ENCODE measurements at regions not wholly inside any gene's neighbourhood (a gene's known extent, or its start where the extent isn't known, plus 50 kb on each side); places are given as distances from the start of the nearest gene placed in this dataset.
"Not testable (repeated sequence)": the region's sequence is repeated elsewhere in the genome, so short reads cannot be mapped to it uniquely, and the experiment has no call there.

DNA sequence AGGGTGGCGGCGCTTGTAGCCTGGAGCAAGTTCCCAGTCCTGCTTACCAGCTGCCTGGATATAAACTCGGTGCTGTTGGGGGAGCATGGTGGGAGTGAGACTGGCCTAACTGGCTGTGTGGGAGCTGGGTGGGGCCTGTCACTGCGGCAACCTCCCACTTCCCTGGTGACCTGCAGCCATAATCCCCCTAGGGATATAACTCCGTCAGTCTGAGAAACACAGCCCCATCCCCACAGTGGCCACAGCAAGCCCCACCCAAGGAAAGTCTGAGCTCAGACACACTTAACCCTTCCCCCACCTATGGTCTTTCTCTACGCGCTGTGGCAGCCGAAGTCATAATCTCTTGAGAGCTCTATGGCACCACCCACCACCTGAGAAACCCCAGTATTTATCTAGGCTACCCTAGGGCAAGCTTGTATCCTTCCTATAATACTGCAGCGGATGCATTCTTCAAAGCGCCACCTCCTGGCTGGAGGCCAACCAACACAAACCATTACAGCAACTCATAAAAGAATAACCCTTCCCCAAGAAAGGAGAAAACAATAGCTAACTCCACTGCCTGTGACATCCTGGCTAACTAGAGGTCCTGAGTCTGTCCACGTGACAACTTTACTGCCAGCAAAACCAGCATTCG, 57.4 kb downstream of the ZNF648 start:
- DNase-seq, result no peak

DNA sequence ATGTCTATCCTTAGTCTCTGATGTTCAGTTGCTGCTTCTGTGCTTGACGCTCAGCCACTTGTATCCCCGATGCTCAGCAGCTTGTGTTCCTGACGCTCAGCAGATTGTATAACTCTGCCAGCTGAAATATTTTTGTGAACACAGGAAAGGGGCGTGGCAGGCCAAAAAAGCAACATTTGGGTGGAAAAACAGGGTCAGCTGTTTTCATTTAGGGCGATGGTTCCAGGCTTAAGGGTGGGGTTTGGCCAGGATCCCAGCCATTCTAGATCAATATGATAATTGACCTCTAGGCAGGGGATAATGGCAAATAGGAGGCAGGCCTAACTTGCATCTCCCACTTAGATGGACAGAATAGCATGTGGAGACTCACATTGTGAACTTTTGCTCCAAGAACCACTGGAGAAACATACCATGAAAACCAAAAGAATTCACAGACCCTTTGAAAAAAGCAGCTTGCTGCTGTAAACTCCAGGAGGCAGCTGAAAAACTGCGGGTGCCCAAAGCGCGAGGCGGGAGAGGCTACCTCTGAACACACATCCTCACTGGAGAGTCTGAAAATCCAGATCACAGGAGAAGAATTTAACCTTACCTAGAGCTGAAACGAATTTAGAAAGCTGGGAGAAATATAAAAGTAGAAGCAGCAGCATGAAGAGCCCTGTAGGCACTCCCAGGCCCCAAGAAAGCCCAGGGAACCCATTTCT, 58.3 kb downstream of the ZNF648 start:
- DNase-seq, result no peak

DNA sequence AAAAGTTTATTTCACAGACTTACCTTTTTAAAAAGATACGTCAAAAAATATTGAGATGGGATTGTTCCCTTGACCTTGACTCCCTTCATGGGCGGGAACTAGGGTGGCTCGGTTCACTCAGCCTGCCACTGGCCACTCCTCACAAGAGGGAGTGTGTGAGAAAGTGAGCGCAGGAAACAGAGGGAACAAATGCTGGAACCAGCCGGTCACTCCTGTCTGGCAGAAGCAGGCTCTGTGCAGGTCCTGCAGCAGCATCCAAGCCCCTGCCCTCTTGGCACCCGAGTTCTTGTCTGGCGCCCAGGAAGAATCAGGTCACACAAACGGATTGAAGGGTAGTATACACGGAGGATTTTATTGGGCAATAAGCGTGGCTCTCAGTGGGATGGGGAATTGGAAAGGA, 58.9 kb downstream of the ZNF648 start:
- no peak for DNase-seq

DNA sequence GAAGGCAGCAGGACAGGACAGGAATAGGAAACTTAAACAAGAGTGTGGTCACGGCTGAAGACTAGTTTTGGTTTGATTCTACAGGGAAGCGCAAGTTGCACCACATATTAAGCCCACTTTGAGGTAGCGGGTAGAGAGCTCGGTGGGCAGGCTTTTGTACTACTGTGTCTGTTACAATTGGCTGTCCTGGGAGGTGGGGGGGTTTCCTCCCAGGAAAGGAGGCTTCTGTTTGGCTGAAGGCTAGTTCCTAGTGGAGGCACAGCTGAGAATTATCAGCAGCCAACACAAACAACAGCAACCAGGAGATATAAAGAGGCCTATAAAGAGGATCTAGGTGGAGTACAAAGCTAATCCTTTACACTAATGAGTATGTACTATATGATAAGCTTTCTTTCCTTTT, 62.7 kb downstream of the ZNF648 start:
- no peak for DNase-seq

DNA sequence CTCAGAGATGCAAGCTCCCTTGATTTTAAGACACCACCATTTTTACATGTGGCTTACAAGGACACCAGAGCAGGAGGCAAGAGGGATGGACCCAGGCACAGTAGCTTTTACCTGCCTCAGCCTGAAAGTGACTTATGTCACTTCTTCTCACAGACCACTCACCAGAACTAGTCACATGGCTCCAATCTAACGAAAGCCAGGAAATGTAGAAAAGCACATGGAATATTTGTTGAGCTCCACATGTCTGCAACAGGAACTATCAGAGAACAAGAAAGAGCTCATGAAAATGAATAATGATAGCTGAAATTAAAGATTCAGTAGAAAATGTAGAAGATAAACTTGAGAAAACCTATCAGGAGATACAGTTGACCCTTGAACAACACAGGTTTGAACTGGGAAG, 69.4 kb downstream of the ZNF648 start:
- DNase-seq, result no peak

DNA sequence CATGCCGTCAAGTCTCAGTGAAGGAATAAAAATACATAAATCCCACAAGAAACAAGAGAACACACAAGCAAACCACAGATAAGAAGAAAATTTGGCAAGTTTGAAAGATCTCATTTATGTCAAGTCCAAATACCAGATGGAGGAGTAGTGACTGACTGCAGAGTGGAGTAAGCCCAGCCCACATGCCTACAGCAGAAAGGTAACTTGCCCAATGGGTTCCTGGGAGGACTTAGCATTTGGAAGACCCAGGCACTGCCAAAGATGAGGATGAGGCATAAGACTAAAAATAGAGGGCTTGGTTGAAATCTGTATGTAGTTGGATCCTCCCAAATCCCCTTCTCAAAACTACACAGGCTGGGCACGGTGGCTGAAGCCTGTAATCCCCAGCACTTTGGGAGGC, 70.8 kb downstream of the ZNF648 start:
- no peak for DNase-seq

DNA sequence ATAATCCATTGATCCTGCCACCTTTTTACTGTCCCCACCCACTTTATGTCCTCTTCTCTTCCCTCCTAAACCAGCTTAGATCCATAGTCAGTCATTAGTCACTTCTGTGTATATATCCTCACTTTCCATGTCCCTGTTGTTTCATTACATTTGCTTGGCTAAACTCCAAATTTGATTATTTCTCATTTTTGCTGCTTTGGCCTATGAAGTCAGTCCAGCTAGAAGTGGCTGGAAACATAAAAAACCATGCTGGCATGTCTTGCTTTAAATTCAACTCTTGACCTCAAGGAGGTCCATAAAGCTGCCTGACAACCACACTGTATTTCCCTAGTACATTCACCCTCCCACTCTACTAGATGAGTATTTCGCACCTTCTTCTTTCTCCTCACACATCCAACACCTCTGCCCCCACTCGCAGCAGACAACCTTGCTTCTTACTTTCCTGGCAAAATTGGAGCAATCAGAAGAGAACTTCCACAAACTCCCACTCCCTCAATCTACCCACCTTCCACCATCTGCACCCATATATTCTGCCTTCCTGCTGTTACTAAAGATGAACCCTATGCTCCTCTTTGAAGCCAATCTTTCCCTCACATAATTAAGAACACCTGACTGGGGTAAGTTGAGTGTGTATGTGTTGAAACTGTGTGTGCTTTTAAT, 72.1 kb downstream of the ZNF648 start:
- DNase-seq, result no peak

DNA sequence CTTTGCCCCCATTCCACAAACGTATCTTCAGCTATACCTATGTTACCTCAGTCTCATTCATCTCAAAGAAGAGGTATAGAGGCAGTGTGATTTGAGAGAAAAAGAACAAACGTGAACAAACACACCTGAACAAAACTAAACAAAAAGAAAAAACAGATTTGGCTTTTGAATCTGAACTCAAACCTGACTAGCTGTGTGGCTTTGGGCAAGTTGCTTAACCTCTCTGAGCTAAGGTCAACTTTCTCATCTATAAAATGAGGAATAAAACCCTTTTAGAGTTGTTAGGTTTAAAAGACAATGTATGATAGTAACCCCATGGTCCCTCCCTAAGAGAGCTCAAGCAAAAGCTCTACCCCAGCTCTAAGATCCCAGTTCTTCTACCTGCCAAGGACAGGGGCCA, 73.5 kb downstream of the ZNF648 start:
- no peak for DNase-seq

DNA sequence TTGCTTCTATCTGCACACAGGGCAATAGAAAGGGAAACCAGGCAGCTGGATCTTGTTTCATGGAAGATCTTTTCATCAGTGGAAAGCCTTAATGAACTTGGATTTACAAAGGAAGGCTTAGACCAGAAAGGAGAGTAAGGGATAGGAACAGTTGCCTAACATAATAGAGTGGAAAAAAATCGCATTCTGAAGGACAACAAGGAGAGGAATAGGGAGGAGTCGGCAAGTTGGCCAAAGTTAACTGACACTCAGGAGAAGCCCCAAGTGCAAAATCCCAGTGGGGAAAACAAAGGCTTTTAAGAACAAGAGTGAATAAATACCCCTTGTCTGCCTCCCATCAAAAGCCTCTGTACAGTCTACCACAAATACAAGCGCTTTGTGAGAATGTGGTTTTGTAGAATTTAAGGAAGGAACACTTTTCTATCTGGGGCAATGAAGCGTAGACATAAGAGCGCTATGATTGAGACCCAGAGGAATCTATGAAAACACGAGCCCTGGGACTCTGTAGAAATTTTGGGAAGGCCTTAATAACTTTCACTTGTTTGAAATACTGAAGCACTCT, 74.1 kb downstream of the ZNF648 start:
- DNase-seq, result no peak

DNA sequence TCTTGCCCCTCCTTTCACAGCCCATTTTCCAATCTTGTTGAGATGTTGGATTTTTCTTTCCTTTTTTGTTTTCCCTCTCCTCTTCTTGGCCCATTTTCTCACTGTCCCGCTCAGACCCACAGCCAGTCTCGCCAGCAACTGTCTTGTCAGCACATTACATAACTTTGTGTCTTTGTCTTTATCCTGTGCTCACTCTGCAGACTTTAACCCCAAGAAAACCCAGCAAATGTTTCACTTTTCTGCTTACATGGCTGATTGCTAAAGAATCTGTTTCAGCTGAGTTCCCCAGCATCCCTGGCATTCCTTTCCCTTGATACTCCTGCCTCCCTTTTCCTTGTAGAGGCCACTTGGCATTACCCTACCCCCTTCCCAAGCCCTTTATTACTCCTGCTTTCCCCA, 74.6 kb downstream of the ZNF648 start:
- no peak for DNase-seq

DNA sequence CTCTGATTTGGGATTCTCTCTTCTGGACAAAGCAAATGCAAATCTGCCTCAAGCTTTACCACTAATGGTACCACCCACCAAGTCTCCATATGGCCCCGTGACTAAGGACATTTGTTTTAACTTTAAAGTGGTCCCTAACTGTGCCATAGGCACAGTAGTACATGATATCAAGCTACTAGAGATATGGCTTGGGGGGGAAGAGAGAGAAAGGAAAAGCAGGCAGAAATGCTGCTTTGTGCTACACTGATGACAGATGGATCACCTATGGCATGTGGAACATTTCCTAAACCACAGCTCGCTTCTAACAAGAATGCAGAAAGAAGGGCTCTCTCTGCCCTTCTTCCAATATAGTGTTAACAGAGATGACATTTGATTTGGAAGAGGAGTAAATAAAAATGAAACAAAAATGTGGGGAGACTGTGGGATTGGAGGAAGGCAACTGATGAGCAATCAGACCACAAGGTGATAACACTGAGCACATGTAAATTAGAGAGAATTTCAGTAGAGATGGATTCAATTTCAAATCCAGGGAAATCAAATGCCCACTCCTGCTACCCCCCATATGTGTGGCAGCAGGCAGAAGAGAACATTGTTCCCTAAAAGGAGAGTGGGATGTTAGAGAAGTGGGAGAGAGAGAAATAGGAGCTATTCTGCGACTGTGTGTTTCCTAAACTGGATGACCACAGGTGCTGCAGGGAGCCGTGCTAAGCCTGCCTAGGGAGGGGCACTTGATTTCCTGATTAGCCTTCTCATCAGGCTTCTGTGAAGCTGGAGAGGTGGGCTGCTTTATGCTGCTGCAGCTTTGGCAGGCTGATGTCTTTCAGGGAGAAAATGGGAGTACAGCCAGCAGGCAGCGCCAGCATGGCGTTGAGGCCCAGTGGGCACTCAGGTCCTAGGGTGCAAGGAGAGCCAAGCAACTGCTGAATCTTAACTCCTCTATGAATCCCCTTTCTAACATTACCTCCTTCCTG, 75.3 kb downstream of the ZNF648 start:
- no peak for DNase-seq

DNA sequence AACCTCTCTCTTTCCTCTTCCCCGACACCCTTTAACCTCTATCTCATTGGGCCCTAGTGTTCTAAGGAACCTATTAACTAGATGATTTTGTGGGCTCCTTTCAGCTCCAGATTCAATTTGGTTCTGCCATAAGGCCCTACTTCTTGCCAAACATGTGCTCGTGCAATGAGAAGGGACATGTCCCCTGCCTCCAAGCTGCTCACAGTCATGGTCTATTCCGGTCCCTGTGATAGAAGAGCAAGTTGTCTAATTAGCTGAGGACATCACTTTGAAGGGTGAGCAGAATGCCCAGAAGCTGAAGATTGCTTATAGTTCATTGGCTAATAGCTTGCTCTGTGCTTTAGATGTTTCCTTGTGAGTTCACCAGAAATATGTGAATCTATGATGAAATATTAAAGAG, 76.2 kb downstream of the ZNF648 start:
- DNase-seq, result no peak

DNA sequence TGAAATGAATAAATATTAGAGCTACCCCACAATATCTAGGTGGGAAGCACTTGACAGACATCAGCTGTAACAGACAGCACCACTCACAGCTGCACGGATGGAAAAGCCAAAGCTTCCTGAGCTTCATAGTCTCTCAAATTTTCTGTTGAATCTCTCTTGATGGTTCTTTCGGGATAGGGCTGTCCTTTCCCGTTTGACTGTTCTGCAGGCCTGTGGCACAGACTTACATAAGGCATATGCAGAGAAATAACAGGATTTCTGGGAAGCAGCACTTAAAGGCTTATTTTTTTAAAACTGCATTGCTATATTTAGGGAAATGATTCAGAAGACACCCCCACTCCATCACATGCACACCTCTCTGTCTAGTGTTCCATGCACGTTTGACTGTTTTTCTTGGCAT, 77.5 kb downstream of the ZNF648 start:
- DNase-seq, result no peak

DNA sequence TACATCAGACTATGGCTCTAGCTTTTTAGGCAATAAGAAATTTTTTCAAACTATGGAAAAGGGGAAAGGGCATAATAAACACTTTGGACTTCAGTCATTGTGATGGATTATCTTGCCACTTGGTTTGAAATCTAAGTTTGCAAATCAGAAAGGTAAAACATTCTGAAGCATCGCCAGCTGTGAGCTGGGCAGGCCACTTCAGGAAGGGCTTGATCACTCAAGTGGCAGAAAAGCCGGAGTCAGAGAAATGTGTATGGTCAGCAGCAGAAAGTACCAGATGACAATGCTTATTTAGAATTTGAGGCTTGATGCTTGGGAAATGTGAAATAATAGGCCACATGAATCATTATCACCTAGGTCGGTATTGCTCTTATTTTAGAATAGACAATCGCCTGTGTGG, 79.7 kb downstream of the ZNF648 start:
- DNase-seq, result no peak

DNA sequence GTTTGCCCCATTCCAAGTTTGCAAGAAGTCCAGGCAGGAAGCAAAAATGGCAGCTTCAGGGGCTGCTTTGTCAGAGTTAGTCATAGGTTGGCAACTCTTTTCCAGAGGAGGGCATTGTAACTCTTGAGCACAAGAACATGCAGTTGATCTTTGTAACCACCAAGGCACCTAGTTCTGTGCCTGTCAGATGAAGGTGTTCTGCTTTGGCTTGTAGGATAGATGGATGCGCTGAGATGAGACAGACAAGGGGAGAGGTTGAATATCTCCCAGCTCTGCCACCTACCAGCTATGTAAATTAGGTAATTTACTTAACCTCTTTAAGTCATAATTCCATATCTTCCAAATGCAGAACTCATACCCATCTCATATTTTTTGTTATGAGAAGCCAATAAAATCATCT, 89.3 kb downstream of the ZNF648 start:
- DNase-seq, result no peak

DNA sequence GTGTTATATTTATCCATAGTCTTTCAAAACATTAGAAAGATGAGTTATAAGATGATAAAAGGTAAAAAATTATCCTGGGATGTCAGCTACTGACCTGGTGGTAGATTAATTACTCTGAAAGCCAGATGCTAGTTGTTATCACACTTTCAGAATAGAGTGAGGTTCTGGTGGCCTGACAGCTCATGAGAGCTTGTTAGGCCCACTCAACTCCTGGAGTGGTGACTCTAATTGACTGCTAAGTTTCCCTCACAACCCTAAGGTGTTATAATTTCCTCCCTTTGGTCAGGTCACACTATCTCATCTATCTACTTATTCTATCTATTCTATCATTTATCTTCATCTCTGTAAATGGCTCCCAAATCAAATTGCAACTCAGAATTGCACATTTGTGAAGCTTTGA, 90.1 kb downstream of the ZNF648 start:
- DNase-seq, result no peak

DNA sequence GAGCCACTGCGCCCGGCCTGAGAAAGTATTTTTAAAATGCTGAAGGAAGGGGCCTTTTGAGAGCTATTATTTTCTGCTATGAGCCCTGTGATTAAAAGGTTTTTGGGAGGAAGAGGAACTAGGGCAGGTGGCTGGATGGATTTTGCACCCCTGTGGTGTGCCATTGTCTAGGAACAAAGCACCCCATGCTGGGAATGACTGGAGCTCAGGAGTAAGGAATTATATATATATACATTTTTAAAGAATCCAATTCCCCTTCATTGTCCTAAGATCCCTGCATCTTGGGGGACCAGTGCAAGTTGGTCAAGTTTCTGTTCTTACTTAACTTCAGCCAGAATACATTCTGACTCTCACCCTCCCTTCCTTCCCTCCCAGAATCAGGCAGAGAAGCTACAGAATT, 91.6 kb downstream of the ZNF648 start:
- DNase-seq, result no peak

DNA sequence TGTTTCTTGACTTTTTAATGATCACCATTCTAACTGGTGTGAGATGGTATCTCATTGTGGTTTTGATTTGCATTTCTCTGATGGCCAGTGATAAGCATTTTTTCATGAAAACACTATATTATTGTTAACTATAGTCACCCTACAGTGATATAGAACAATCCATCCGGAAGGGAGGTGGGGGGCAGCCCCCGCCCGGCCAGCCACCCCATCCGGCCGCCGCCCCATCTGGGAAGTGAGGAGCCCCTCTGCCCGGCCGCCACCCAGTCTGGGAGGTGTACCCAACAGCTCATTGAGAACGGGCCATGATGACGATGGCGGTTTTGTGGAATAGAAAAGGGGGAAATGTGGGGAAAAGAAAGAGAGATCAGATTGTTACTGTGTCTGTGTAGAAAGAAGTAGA, 106.8 kb downstream of the ZNF648 start:
- DNase-seq, result not testable (repeated sequence)

DNA sequence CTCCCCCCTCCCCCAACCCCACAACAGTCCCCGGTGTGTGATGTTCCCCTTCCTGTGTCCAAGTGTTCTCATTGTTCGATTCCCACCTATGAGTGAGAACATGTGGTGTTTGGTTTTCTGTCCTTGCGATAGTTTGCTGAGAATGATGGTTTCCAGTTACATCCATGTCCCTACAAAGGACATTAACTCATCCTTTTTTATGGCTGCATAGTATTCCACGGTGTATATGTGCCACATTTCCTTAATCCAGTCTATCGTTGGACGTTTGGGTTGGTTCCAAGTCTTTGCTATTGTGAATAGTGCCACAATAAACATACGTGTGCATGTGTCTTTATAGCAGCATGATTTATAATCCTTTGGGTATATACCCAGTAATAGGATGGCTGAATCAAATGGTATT, 107.3 kb downstream of the ZNF648 start:
- DNase-seq, result not testable (repeated sequence)

DNA sequence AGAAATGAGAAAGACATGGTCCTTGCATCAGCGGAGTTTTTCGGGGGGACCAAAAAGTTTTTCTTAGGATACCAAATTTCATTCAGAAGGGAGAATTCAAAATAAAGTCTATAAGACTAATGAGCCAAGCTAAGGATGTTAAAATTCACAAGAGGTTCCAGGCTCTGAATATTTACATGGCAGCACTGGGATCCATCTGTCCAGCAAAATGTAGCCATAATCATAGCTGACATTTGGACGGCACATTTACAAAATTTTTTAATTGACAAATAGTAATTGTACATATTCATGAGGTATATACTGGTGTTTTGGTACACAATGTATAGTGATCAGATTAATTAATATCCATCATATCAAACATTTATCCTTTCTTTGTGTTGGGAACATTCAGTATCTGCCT, 107.9 kb downstream of the ZNF648 start:
- no peak for DNase-seq

DNA sequence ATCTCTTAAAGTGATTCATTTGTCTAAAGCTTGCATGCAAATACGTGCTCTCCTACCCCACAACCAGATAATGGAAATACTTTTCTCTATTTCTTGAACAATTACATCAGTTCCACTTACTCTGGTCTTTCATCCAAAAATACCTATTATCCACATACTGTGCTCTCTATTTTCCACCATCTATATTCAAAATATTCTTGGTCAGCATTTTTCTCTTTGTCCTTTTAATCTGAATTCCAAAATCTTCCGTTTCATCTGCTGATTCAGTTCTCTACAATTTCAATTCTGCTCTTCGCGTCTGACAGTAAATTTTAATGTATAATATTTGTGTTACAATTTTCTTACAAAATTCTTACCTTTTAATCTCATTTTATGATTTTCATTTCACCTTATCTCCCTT, 110.3 kb downstream of the ZNF648 start:
- no peak for DNase-seq

DNA sequence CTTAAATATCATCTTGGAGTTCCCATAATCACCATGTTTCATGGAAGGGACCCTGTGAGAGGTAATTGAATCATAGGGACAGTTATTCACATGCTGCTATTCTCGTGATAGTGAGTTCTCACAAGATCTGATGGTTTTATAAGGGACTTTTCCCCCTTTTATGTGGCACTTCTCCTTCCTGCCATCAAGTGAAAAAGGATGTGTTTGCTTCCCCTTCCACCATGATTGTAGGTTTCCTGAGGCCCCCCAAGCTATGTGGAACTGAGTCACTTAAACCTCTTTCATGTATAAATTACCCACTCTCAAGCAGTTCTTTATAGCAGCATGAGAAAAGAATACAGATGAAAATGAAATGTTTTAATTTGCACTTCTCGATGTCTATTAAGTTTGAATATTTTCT, 112.0 kb downstream of the ZNF648 start:
- no peak for DNase-seq

DNA sequence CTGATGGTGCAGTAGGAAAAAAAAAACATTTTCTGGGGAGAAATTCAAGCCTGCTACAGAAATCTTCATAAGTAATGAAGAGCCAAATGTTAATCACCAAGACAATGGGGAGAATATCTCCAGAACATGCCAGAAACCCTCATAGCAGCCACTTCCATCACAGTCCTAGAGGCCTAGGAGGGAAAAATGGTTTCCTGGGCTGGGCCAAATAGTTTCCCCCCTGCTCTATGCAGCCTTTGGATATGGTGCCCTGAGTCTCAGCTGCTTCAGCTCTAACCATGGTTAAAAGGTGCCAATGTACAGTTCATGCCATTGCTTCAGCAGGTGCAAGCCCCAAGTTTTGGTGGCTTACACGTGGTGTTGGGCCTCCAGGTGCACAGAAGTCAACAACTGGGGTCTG, 113.1 kb downstream of the ZNF648 start:
- DNase-seq, result no peak
